ENCODE measurements at regions not wholly inside any gene's neighbourhood (a gene's known extent, or its start where the extent isn't known, plus 50 kb on each side); places are given as distances from the start of the nearest gene placed in this dataset.

- Histone ChIP-seq H3K36me3 (ENCODE audit: control insufficient read depth in 2 of 3, insufficient read depth in 3 of 3, low read length in 3 of 3) (no peaks in the 10 kb centered on the region), H3K4me3 (ENCODE audit: low read length in 3 of 3) (no peak overlapping the region), H3K27ac (ENCODE audit: low read depth in 2 of 2, low read length in 2 of 2) (no peak overlapping the region), H3K4me1 (ENCODE audit: control insufficient read depth in 2 of 3, insufficient read depth in 2 of 3, low read depth in 1 of 3, low read length in 3 of 3) (no peaks in the 10 kb centered on the region), H3K27me3 (ENCODE audit: control insufficient read depth, insufficient read depth, low read length) (no peaks in the 10 kb centered on the region), H3K9me3 (ENCODE audit: control insufficient read depth in 2 of 3, insufficient read depth in 1 of 3, low read length in 3 of 3) (no peaks in the 10 kb centered on the region), H3K9ac (ENCODE audit: low read length in 3 of 3) (no peak overlapping the region)
- intact Hi-C loops (cut with DNase I): no loop called here
- FAIRE-seq: peak; percentile 45
- no peak for TF ChIP-seq CTCF (IDR thresholded peaks at IDR 0.05; ENCODE audit: borderline replicate concordance, extremely low read depth, insufficient read depth)
- DNase-seq: no peak
Observed at GRCh38 chr9:109723781-109724180, 56.2 kb upstream of the PALM2AKAP2 start.

GRCh38 chr9:109725460-109725859 is 54.5 kb upstream of the PALM2AKAP2 start:
- FAIRE-seq (no peak), DNase-seq (no peak)
- no peak overlapping the region for H3K4me3 ChIP-seq (ENCODE audit: low read length in 3 of 3)
- no peaks in the 10 kb centered on the region for H3K4me1 ChIP-seq (ENCODE audit: control insufficient read depth in 2 of 3, insufficient read depth in 2 of 3, low read depth in 1 of 3, low read length in 3 of 3)
- no peak overlapping the region for H3K9ac ChIP-seq (ENCODE audit: low read length in 3 of 3)
- H3K27ac ChIP-seq (ENCODE audit: low read depth in 2 of 2, low read length in 2 of 2): no peak overlapping the region
- no peaks in the 10 kb centered on the region for H3K36me3 ChIP-seq (ENCODE audit: control insufficient read depth in 2 of 3, insufficient read depth in 3 of 3, low read length in 3 of 3)
- intact Hi-C loops (cut with DNase I): no loop called here
- no peak for TF ChIP-seq CTCF (IDR thresholded peaks at IDR 0.05; ENCODE audit: borderline replicate concordance, extremely low read depth, insufficient read depth)
- no peaks in the 10 kb centered on the region for H3K27me3 ChIP-seq (ENCODE audit: control insufficient read depth, insufficient read depth, low read length)
- no peaks in the 10 kb centered on the region for H3K9me3 ChIP-seq (ENCODE audit: control insufficient read depth in 2 of 3, insufficient read depth in 1 of 3, low read length in 3 of 3)

GRCh38 chr9:109726119-109726518 is 53.9 kb upstream of the PALM2AKAP2 start:
- no peaks in the 10 kb centered on the region for H3K9me3 ChIP-seq (ENCODE audit: control insufficient read depth in 2 of 3, insufficient read depth in 1 of 3, low read length in 3 of 3)
- no peaks in the 10 kb centered on the region for H3K27me3 ChIP-seq (ENCODE audit: control insufficient read depth, insufficient read depth, low read length)
- no peak overlapping the region for H3K4me3 ChIP-seq (ENCODE audit: low read length in 3 of 3)
- DNase-seq (no peak), FAIRE-seq (no peak)
- H3K4me1 ChIP-seq (ENCODE audit: control insufficient read depth in 2 of 3, insufficient read depth in 2 of 3, low read depth in 1 of 3, low read length in 3 of 3): no peaks in the 10 kb centered on the region
- H3K36me3 ChIP-seq (ENCODE audit: control insufficient read depth in 2 of 3, insufficient read depth in 3 of 3, low read length in 3 of 3): no peaks in the 10 kb centered on the region
- H3K9ac ChIP-seq (ENCODE audit: low read length in 3 of 3): no peak overlapping the region
- no peak overlapping the region for H3K27ac ChIP-seq (ENCODE audit: low read depth in 2 of 2, low read length in 2 of 2)
- TF ChIP-seq CTCF (IDR thresholded peaks at IDR 0.05; ENCODE audit: borderline replicate concordance, extremely low read depth, insufficient read depth): no peak
- intact Hi-C loops (cut with DNase I): no loop called here

GRCh38 chr9:109728686-109729300 is 51.2 kb upstream of the PALM2AKAP2 start:
- no peak overlapping the region for H3K9ac ChIP-seq (ENCODE audit: low read length in 3 of 3)
- TF ChIP-seq CTCF (IDR thresholded peaks at IDR 0.05; ENCODE audit: borderline replicate concordance, extremely low read depth, insufficient read depth): no peak
- H3K4me3 ChIP-seq (ENCODE audit: low read length in 3 of 3): no peak overlapping the region
- DNase-seq (peak in 2 of 5 donors; percentile 44 to 55), FAIRE-seq (no peak)
- intact Hi-C loops (cut with DNase I): no loop called here
- no peaks in the 10 kb centered on the region for H3K36me3 ChIP-seq (ENCODE audit: control insufficient read depth in 2 of 3, insufficient read depth in 3 of 3, low read length in 3 of 3)
- H3K27me3 ChIP-seq (ENCODE audit: control insufficient read depth, insufficient read depth, low read length): no peaks in the 10 kb centered on the region
- H3K9me3 ChIP-seq (ENCODE audit: control insufficient read depth in 2 of 3, insufficient read depth in 1 of 3, low read length in 3 of 3): no peaks in the 10 kb centered on the region
- no peaks in the 10 kb centered on the region for H3K4me1 ChIP-seq (ENCODE audit: control insufficient read depth in 2 of 3, insufficient read depth in 2 of 3, low read depth in 1 of 3, low read length in 3 of 3)
- no peak overlapping the region for H3K27ac ChIP-seq (ENCODE audit: low read depth in 2 of 2, low read length in 2 of 2)

All from kidney (tissue), 13 donors.